Skeletal muscle cell (primary cell): ENCODE measurements at regions not wholly inside any gene's neighbourhood (a gene's known extent, or its start where the extent isn't known, plus 50 kb on each side); places are given as distances from the start of the nearest gene placed in this dataset.
A peak's percentile ranks its signal among the peaks of the same experiment; 100 is the strongest.
"Not testable (repeated sequence)": the region's sequence is repeated elsewhere in the genome, so short reads cannot be mapped to it uniquely, and the experiment has no call there.

Experiments
- DNase-seq: peaks from one replicate; pipeline ENCODE4 v3.0.0-alpha.2; 2010; ENCODE audit warnings: low read depth
- H3K4me3 ChIP-seq: 2 replicates; pipeline ENCODE4 v1.5.1; 2011; ENCODE audit warnings: low read depth, mild to moderate bottlenecking, control low read depth, low read length, moderate library complexity

GRCh38 chr4:163077680-163078079 lies 89.0 kb downstream of the NAF1 start:
- H3K4me3 ChIP-seq: no peak overlapping the region
- DNase-seq: no peak

GRCh38 chr4:163072222-163072621 lies 94.5 kb downstream of the NAF1 start:
- no peak overlapping the region for H3K4me3 ChIP-seq
- no peak for DNase-seq

GRCh38 chr4:163071308-163071707 lies 95.4 kb downstream of the NAF1 start:
- DNase-seq: no peak
- no peak overlapping the region for H3K4me3 ChIP-seq

- DNase-seq: no peak
- no peak overlapping the region for H3K4me3 ChIP-seq
Observed at GRCh38 chr4:163070023-163070422, 96.7 kb downstream of the NAF1 start.

GRCh38 chr4:163063891-163064290 lies 102.8 kb downstream of the NAF1 start:
- no peak overlapping the region for H3K4me3 ChIP-seq
- DNase-seq: peak; percentile 7

- DNase-seq: no peak
Observed at GRCh38 chr4:163048447-163048846, 118.2 kb downstream of the NAF1 start.

GRCh38 chr4:163042306-163042705 lies 124.4 kb downstream of the NAF1 start:
- H3K4me3 ChIP-seq: no peak overlapping the region
- no peak for DNase-seq

More at GRCh38 chr4:163048447-163048846, 118.2 kb downstream of the NAF1 start:
- H3K4me3 ChIP-seq: no peak overlapping the region

- DNase-seq: no peak
- no peak overlapping the region for H3K4me3 ChIP-seq
Observed at GRCh38 chr4:163017135-163017534, 149.6 kb downstream of the NAF1 start.

GRCh38 chr4:163012816-163013215 lies 153.9 kb downstream of the NAF1 start:
- no peak overlapping the region for H3K4me3 ChIP-seq
- no peak for DNase-seq

GRCh38 chr4:163003979-163004378 lies 162.7 kb downstream of the NAF1 start:
- H3K4me3 ChIP-seq: no peak overlapping the region
- DNase-seq: no peak

GRCh38 chr4:162988530-162988929 lies 178.2 kb downstream of the NAF1 start:
- H3K4me3 ChIP-seq: no peak overlapping the region
- no peak for DNase-seq

GRCh38 chr4:162985131-162985530 lies 181.6 kb downstream of the NAF1 start:
- no peak for DNase-seq
- no peak overlapping the region for H3K4me3 ChIP-seq

GRCh38 chr4:162984621-162985020 lies 182.1 kb downstream of the NAF1 start:
- H3K4me3 ChIP-seq: no peak overlapping the region
- DNase-seq: no peak

- no peak overlapping the region for H3K4me3 ChIP-seq
- no peak for DNase-seq
Observed at GRCh38 chr4:162981823-162982222, 184.9 kb downstream of the NAF1 start.

- no peak overlapping the region for H3K4me3 ChIP-seq
Observed at GRCh38 chr4:162978398-162978797, 188.3 kb downstream of the NAF1 start.

GRCh38 chr4:162977788-162978187 lies 188.9 kb downstream of the NAF1 start:
- no peak overlapping the region for H3K4me3 ChIP-seq
- no peak for DNase-seq

More at GRCh38 chr4:162978398-162978797, 188.3 kb downstream of the NAF1 start:
- DNase-seq: no peak

- no peak overlapping the region for H3K4me3 ChIP-seq
- DNase-seq: no peak
Observed at GRCh38 chr4:162972661-162973330, 193.9 kb downstream of the NAF1 start.

GRCh38 chr4:162969194-162969593 lies 197.5 kb downstream of the NAF1 start:
- DNase-seq: no peak
- no peak overlapping the region for H3K4me3 ChIP-seq

GRCh38 chr4:162965978-162966377 lies 200.7 kb downstream of the NAF1 start:
- not testable (repeated sequence) for H3K4me3 ChIP-seq, DNase-seq

- no peak for DNase-seq
- no peak overlapping the region for H3K4me3 ChIP-seq
Observed at GRCh38 chr4:162959046-162959445, 207.6 kb downstream of the NAF1 start.

- H3K4me3 ChIP-seq: no peak overlapping the region
- no peak for DNase-seq
Observed at GRCh38 chr4:162957521-162958143, 209.1 kb downstream of the NAF1 start.
